ENCODE measurements at regions not wholly inside any gene's neighbourhood (a gene's known extent, or its start where the extent isn't known, plus 50 kb on each side); places are given as distances from the start of the nearest gene placed in this dataset.

DNA sequence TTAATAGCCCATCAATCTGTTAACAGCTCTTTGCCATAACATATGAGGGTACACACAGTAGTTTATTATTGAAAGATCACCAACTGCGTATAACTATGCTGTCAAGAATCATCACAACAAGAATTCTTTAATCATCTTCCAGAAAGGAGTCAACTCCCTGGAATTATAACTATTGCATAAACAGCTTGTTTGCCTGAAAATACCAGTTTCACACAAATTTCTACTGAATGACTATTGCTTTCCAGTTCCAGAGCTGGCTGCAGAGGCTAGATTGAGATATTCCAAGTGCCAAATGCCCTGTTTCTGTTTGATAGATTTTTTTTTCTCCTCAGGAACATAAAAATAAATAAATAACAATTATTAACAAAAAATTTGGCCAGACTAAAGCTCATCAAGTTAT lies 444.7 kb downstream of the TLE1 start:
- TF ChIP-seq CTCF (IDR thresholded peaks at IDR 0.05 in 4 of 5, conservative IDR thresholded peaks at IDR 0.05 in 1 of 5): no peak
- no peak for TF ChIP-seq POLR2A (IDR thresholded peaks at IDR 0.05)
